Stimulated activated naive CD8-positive, alpha-beta T cell treated with anti-CD3 and anti-CD28 coated beads, Interleukin-15, amount 100 ng/mL, for 72 hours (primary cell): ENCODE measurements at regions not wholly inside any gene's neighbourhood (a gene's known extent, or its start where the extent isn't known, plus 50 kb on each side); places are given as distances from the start of the nearest gene placed in this dataset.
A peak's percentile ranks its signal among the peaks of the same experiment; 100 is the strongest.

Experiments used
- ATAC-seq: fragments of 150-1000 bp; cut with Tn5 transposase; 2 replicates; pipeline ENCODE4 v1.10.0; 2021; ENCODE audit warnings: mild to moderate bottlenecking, moderate library complexity
- DNase-seq, 2 donors: peaks; one replicate each; pipeline ENCODE4 v3.0.0; 2021 to 2022
- H3K27ac Mint-ChIP-seq, 2 donors: one replicate each; pipeline ENCODE4 v1.8.0; 2022; ENCODE audit warnings: mild to moderate bottlenecking in 2 of 2, mixed read lengths in 2 of 2, moderate library complexity in 2 of 2
- H3K27me3 Mint-ChIP-seq: one replicate; pipeline ENCODE4 v1.8.0; 2022; ENCODE audit warnings: mixed read lengths
- H3K4me1 Mint-ChIP-seq: one replicate; pipeline ENCODE4 v1.8.0; 2022; ENCODE audit warnings: mild to moderate bottlenecking, mixed read lengths
- H3K4me3 Mint-ChIP-seq, 2 donors: one replicate each; pipeline ENCODE4 v1.8.0; 2022; ENCODE audit warnings: mild to moderate bottlenecking in 2 of 2, mixed read lengths in 2 of 2, moderate library complexity in 1 of 2
- H3K9me3 Mint-ChIP-seq, 2 donors: one replicate each; pipeline ENCODE4 v1.8.0; 2022; ENCODE audit warnings: mixed read lengths in 2 of 2

GRCh38 chr14:97726676-97727075 is 929.5 kb downstream of the VRK1 start:
- Mint-ChIP-seq H3K27me3 (no peaks in the 10 kb centered on the region), H3K4me3 (peak overlapping the region in 1 of 2 donors; percentile 38), H3K4me1 (peaks cover 66% of the 10 kb centered on the region), H3K9me3 (peaks cover 3 to 7% of the 10 kb centered on the region in 2 donors), H3K27ac (peak overlapping the region; percentile 2 to 75)
- DNase-seq, result no peak
- no peak for ATAC-seq

GRCh38 chr14:97730706-97731105 is 933.5 kb downstream of the VRK1 start:
- Mint-ChIP-seq H3K4me3 (no peak overlapping the region), H3K27ac (no peak overlapping the region), H3K27me3 (no peaks in the 10 kb centered on the region), H3K9me3 (peaks cover 0 to 4% of the 10 kb centered on the region in 2 donors), H3K4me1 (peaks cover 31% of the 10 kb centered on the region)
- ATAC-seq (no peak), DNase-seq (no peak)

GRCh38 chr14:97731800-97732199 is 934.6 kb downstream of the VRK1 start:
- H3K4me1 Mint-ChIP-seq, result peaks cover 22% of the 10 kb centered on the region
- DNase-seq (no peak), ATAC-seq (no peak)
- H3K9me3 Mint-ChIP-seq, result peaks cover 0 to 4% of the 10 kb centered on the region in 2 donors
- no peak overlapping the region for H3K27ac Mint-ChIP-seq
- no peak overlapping the region for H3K4me3 Mint-ChIP-seq
- no peaks in the 10 kb centered on the region for H3K27me3 Mint-ChIP-seq

DNA sequence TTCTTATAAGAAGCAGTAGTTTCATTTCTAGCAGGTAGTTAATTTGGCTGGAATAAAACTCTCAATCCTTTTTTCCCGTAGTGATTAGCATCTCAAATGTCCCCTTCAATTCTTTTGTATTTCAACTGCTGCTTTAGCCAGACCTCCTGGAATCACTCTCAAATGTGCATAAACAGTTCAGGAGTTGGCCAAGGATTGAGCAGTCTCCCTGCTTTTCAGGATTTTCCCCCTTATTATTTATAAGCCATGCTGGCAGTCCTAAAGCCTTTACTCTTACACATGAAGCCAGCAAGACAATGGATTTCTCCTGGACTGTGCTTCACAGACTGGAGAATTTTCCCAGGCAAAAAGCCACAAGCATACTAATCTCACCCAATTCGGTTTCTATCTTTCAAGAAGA is 950.1 kb downstream of the VRK1 start:
- Mint-ChIP-seq H3K4me1 (no peaks in the 10 kb centered on the region), H3K27ac (no peak overlapping the region), H3K4me3 (no peak overlapping the region), H3K27me3 (no peaks in the 10 kb centered on the region), H3K9me3 (peaks cover 4 to 18% of the 10 kb centered on the region in 2 donors)
- ATAC-seq, result no peak
- DNase-seq, result no peak

- no peaks in the 10 kb centered on the region for H3K27me3 Mint-ChIP-seq
- H3K27ac Mint-ChIP-seq, result no peak overlapping the region
- no peak for DNase-seq
- H3K4me1 Mint-ChIP-seq, result peaks cover under 1% of the 10 kb centered on the region
- no peak overlapping the region for H3K4me3 Mint-ChIP-seq
- peaks cover 4 to 18% of the 10 kb centered on the region in 2 donors for H3K9me3 Mint-ChIP-seq
- no peak for ATAC-seq
Observed at GRCh38 chr14:97748616-97749015, 951.4 kb downstream of the VRK1 start.

- no peak overlapping the region for H3K27ac Mint-ChIP-seq
- no peak overlapping the region for H3K4me3 Mint-ChIP-seq
- peaks cover 11% of the 10 kb centered on the region for H3K4me1 Mint-ChIP-seq
- ATAC-seq (no peak), DNase-seq (no peak)
- no peaks in the 10 kb centered on the region for H3K9me3 Mint-ChIP-seq
- H3K27me3 Mint-ChIP-seq, result no peaks in the 10 kb centered on the region
Observed at GRCh38 chr14:97757491-97757890, 960.3 kb downstream of the VRK1 start.

GRCh38 chr14:97760050-97760449 is 962.9 kb downstream of the VRK1 start:
- no peak overlapping the region for H3K4me3 Mint-ChIP-seq
- no peaks in the 10 kb centered on the region for H3K27me3 Mint-ChIP-seq
- H3K9me3 Mint-ChIP-seq, result no peaks in the 10 kb centered on the region
- no peak for ATAC-seq
- no peak for DNase-seq
- peaks cover 10% of the 10 kb centered on the region for H3K4me1 Mint-ChIP-seq
- no peak overlapping the region for H3K27ac Mint-ChIP-seq

- no peak for ATAC-seq
- no peak overlapping the region for H3K4me3 Mint-ChIP-seq
- no peak overlapping the region for H3K27ac Mint-ChIP-seq
- no peaks in the 10 kb centered on the region for H3K9me3 Mint-ChIP-seq
- DNase-seq, result no peak
- H3K27me3 Mint-ChIP-seq, result no peaks in the 10 kb centered on the region
- H3K4me1 Mint-ChIP-seq, result peaks cover 10% of the 10 kb centered on the region
Observed at GRCh38 chr14:97762386-97762785, 965.2 kb downstream of the VRK1 start.

DNA sequence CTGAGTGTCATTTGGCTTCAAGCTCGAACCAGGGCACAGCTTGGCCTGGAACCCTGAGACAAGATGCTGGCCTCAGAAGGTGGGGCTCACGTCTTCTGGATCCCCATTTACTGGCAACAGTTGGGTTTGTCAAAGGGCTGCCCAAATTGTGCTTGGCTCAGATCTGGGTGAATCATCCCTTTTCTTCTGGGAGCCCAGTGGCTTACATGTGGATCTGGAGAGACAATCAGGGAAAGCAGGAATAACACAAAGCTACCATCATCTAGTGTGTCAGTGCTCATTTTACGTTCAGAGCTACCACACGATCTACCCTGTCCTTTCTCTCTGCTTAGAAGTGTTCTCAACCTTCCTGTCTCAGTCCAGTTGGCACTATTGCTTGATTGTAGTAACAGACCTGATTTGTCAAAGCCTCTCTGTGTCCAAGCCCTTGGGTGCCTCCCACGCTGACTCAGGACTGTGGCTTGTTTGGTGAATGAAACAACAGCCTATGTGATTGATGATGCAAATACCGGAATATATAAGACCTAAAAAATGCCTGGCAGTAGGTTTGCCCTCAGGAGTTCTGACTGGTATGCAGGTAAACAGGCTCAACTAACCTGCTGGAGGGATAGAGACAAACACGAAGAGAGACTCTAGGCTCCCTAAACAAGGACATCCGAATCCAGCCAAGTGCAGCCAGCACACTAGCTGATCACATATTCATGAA is 974.3 kb downstream of the VRK1 start:
- peaks cover 0 to 7% of the 10 kb centered on the region in 2 donors for H3K9me3 Mint-ChIP-seq
- no peaks in the 10 kb centered on the region for H3K27me3 Mint-ChIP-seq
- H3K4me1 Mint-ChIP-seq, result peaks cover 2% of the 10 kb centered on the region
- no peak for DNase-seq
- no peak for ATAC-seq
- no peak overlapping the region for H3K27ac Mint-ChIP-seq
- H3K4me3 Mint-ChIP-seq, result no peak overlapping the region

DNA sequence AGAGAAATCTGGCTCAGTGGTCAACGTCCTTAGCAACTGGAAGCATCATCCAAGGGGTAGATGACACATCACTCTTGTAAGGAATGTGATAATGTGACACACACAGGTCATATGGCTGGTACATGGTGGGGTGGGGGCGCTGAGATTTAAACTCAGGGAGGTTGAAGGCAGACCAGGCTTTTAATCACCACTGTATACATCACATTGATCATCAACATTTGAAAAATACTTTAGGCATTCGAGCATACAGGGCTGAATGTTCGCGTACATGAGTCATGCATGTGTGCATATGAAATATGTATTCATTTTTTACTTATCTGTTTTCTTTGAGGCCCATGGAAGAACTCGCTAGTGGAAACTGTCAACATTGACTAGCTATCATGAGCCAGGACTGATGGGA is 976.4 kb downstream of the VRK1 start:
- ATAC-seq (no peak), DNase-seq (no peak)
- H3K27me3 Mint-ChIP-seq, result no peaks in the 10 kb centered on the region
- H3K9me3 Mint-ChIP-seq, result peaks cover 2 to 13% of the 10 kb centered on the region in 2 donors
- no peak overlapping the region for H3K27ac Mint-ChIP-seq
- peaks cover 21% of the 10 kb centered on the region for H3K4me1 Mint-ChIP-seq
- no peak overlapping the region for H3K4me3 Mint-ChIP-seq

GRCh38 chr14:97776890-97777558 is 979.8 kb downstream of the VRK1 start:
- Mint-ChIP-seq H3K9me3 (peaks cover 9 to 22% of the 10 kb centered on the region in 2 donors), H3K27me3 (no peaks in the 10 kb centered on the region), H3K27ac (no peak overlapping the region), H3K4me3 (no peak overlapping the region), H3K4me1 (peaks cover 24% of the 10 kb centered on the region)
- DNase-seq, result no peak
- no peak for ATAC-seq

DNA sequence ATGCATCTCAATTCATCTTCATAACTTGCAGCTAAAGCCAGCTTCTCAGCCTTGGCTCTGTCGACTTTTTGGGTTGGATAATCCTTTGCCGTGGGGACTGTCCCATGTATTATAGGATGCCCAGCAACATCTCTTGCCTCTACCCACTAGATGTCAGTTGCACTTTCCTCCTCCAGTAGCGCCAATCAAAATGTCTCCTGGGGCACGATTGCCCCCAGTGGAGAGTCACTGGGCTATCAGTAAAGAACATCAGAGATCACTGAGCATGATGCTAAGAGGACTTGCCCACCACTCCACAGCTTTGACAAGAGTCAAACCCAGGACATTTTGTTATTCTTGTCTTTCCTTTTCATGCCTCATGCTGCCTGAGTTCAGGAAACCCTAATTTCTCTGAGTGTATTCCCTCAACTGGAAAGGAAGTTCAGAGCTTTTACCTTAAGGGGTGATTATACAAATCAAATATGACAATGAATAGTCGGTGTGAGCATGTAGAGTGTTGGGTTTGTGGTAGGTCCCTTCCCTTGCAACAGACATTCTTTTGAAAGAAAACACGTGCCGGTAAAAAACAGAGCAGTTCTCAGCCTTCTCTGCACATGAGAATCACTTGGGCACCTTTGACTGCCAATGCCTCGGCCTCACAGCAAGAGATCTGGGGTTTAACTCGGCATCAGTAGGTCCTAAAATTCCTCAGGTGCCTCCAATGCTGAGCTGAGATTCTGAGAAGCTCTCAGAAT is 980.6 kb downstream of the VRK1 start:
- H3K27me3 Mint-ChIP-seq, result no peaks in the 10 kb centered on the region
- peak overlapping the region; percentile 3 to 27 for H3K27ac Mint-ChIP-seq
- ATAC-seq (peak; percentile 84), DNase-seq (peak in 1 of 2 donors; percentile 26)
- H3K4me1 Mint-ChIP-seq, result peaks cover 24% of the 10 kb centered on the region
- H3K9me3 Mint-ChIP-seq, result peaks cover 9 to 22% of the 10 kb centered on the region in 2 donors
- H3K4me3 Mint-ChIP-seq, result no peak overlapping the region

GRCh38 chr14:97779140-97779539 is 982.0 kb downstream of the VRK1 start:
- H3K4me1 Mint-ChIP-seq, result peaks cover 24% of the 10 kb centered on the region
- DNase-seq (no peak), ATAC-seq (no peak)
- peaks cover 9 to 22% of the 10 kb centered on the region in 2 donors for H3K9me3 Mint-ChIP-seq
- H3K4me3 Mint-ChIP-seq, result no peak overlapping the region
- no peak overlapping the region for H3K27ac Mint-ChIP-seq
- H3K27me3 Mint-ChIP-seq, result no peaks in the 10 kb centered on the region

DNA sequence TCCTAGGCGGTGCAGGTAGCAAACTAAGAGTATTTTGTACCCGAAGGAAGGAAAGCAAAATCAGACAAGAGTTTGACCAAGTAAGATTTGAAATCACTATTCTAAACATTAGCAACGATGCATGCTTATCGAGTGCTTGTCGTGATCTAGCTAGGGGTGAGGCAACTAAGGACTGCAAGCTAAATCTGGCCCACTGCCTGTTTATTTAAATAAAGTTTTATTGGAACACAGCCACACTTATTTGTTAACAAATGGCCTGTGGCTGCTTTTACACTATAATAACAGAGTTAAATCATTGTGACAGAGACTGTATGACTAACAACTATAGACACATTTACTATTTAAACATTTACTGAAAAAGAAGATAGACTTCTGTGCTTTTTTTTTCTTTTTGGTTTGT is 983.6 kb downstream of the VRK1 start:
- ATAC-seq, result no peak
- Mint-ChIP-seq H3K4me3 (no peak overlapping the region), H3K27me3 (no peaks in the 10 kb centered on the region), H3K9me3 (peaks cover 9 to 16% of the 10 kb centered on the region in 2 donors), H3K4me1 (peaks cover 31% of the 10 kb centered on the region), H3K27ac (no peak overlapping the region)
- DNase-seq, result no peak

DNA sequence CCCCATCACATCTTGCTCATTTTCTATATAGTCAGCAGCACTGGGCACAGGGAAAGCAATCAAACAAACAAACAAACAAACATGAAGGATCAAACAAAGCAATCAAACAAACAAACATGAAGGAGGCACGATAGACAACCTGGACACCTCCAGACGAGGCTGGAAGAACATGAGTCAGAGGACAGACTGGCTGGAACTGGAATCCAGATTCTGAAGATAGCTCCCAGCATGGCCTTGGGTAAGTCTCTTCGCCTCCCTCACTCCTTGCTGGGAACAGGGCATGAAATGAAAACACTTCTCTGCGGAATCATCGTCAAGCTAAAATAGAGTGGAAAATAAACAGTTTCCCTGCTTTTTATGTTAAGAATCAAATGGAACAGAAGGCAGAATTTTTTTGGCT is 984.8 kb downstream of the VRK1 start:
- H3K27me3 Mint-ChIP-seq, result no peaks in the 10 kb centered on the region
- peaks cover 9 to 15% of the 10 kb centered on the region in 2 donors for H3K9me3 Mint-ChIP-seq
- ATAC-seq (no peak), DNase-seq (no peak)
- peaks cover 25% of the 10 kb centered on the region for H3K4me1 Mint-ChIP-seq
- H3K4me3 Mint-ChIP-seq, result no peak overlapping the region
- no peak overlapping the region for H3K27ac Mint-ChIP-seq

- no peak for DNase-seq
Observed at GRCh38 chr14:97782871-97783414, 985.8 kb downstream of the VRK1 start.

More at GRCh38 chr14:97782871-97783414, 985.8 kb downstream of the VRK1 start:
- Mint-ChIP-seq H3K27ac (no peak overlapping the region), H3K9me3 (peaks cover 9 to 15% of the 10 kb centered on the region in 2 donors), H3K4me3 (no peak overlapping the region), H3K4me1 (peaks cover 15% of the 10 kb centered on the region), H3K27me3 (no peaks in the 10 kb centered on the region)
- no peak for ATAC-seq
